ENCODE measurements at regions not wholly inside any gene's neighbourhood (a gene's known extent, or its start where the extent isn't known, plus 50 kb on each side); places are given as distances from the start of the nearest gene placed in this dataset.

GRCh38 chr7:41334071-41334862 is 368.6 kb downstream of the INHBA start:
- DNase-seq, result no peak

- no peak for DNase-seq
Observed at GRCh38 chr7:41333511-41333910, 369.4 kb downstream of the INHBA start.

- no peak for DNase-seq
Observed at GRCh38 chr7:41331194-41331593, 371.7 kb downstream of the INHBA start.

GRCh38 chr7:41328544-41328943 is 374.3 kb downstream of the INHBA start:
- no peak for DNase-seq

- no peak for DNase-seq
Observed at GRCh38 chr7:41328131-41328530, 374.8 kb downstream of the INHBA start.

GRCh38 chr7:41326616-41327015 is 376.3 kb downstream of the INHBA start:
- DNase-seq, result no peak

- DNase-seq, result no peak
Observed at GRCh38 chr7:41323806-41324205, 379.1 kb downstream of the INHBA start.

GRCh38 chr7:41319581-41319980 is 383.3 kb downstream of the INHBA start:
- DNase-seq, result no peak

GRCh38 chr7:41316410-41316809 is 386.5 kb downstream of the INHBA start:
- no peak for DNase-seq

- no peak for DNase-seq
Observed at GRCh38 chr7:41315764-41316163, 387.1 kb downstream of the INHBA start.

GRCh38 chr7:41313171-41313570 is 389.7 kb downstream of the INHBA start:
- DNase-seq, result no peak

GRCh38 chr7:41312235-41312634 is 390.7 kb downstream of the INHBA start:
- DNase-seq, result no peak

GRCh38 chr7:41311301-41311700 is 391.6 kb downstream of the INHBA start:
- DNase-seq, result no peak

- no peak for DNase-seq
Observed at GRCh38 chr7:41306486-41306885, 396.4 kb downstream of the INHBA start.

GRCh38 chr7:41305001-41305400 is 397.9 kb downstream of the INHBA start:
- DNase-seq, result no peak

- DNase-seq, result no peak
Observed at GRCh38 chr7:41303709-41304108, 399.2 kb downstream of the INHBA start.

- no peak for DNase-seq
Observed at GRCh38 chr7:41298409-41298808, 404.5 kb downstream of the INHBA start.

GRCh38 chr7:41297166-41297565 is 405.7 kb downstream of the INHBA start:
- DNase-seq, result no peak

GRCh38 chr7:41295455-41295815 is 407.5 kb downstream of the INHBA start:
- DNase-seq, result no peak

- no peak for DNase-seq
Observed at GRCh38 chr7:41294556-41295454, 408.1 kb downstream of the INHBA start.

GRCh38 chr7:41292487-41292886 is 410.4 kb downstream of the INHBA start:
- no peak for DNase-seq

- no peak for DNase-seq
Observed at GRCh38 chr7:41287559-41288335, 415.1 kb downstream of the INHBA start.

GRCh38 chr7:41280491-41280890 is 422.4 kb downstream of the INHBA start:
- DNase-seq, result no peak
